GM23248 (cell line): ENCODE measurements at regions not wholly inside any gene's neighbourhood (a gene's known extent, or its start where the extent isn't known, plus 50 kb on each side); places are given as distances from the start of the nearest gene placed in this dataset.

Source experiments
- EZH2 ChIP-seq: fragments of 200-600 bp; sonication (generic); IDR thresholded peaks from 2 replicates; pipeline ENCODE4 v1.6.1; 2018; ENCODE audit warnings: antibody characterized with exemption, mild to moderate bottlenecking; ENCODE audit not compliant: insufficient read depth, poor library complexity, severe bottlenecking
- EZH2phosphoT487 ChIP-seq: fragments of 200-600 bp; sonication (generic); IDR thresholded peaks from 2 replicates; pipeline ENCODE4 v1.6.1; 2018; ENCODE audit warnings: antibody characterized with exemption, moderate library complexity, mild to moderate bottlenecking, low read depth; ENCODE audit not compliant: insufficient read depth

DNA sequence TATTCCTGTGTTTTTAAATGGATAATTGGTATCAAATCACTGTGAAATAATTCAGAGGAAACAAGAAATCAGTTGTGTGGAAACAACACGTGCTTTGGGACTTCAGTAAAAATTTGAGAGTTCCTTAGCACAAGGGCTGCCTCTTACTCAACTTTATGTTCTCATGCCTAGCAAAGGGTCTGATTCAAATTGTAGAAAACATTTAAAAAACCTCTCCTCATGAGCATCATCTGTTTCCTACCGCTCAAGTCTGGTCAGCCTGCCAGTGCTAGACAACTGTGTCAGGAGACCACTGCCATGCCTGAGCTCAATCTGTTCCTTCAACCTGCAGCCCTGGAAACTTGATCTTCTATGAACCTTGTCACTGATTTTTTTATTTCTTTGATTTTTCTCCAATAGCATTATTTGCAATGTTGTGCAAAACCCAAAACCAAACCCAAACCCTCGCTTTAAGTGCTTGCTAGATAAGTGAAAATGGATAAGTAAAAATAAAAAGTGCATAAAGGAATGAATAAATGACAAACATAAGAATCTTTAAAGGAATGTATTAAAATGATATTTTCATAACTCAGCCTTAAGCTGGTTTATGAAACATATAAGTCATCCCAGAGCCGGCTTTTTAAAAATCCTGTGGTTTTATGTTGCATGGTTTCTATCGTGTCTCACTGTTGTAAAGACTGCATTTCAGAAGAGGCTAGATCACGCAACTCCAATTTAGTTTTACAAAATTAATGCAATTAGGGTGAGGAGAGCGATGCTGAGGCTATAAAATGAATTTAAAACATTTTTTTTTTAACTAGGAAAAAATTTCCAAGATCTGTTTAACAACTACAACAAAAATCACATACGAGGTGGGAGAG lies 361.2 kb upstream of the PDE3A start:
- TF ChIP-seq EZH2 (no peak), EZH2phosphoT487 (no peak)
